PFSK-1 (cell line): ENCODE measurements at regions not wholly inside any gene's neighbourhood (a gene's known extent, or its start where the extent isn't known, plus 50 kb on each side); places are given as distances from the start of the nearest gene placed in this dataset.

Experiments
- FOXP2 ChIP-seq: optimal IDR thresholded peaks from 2 replicates; pipeline ENCODE3; 2011; ENCODE audit warnings: borderline replicate concordance, control low read depth, inconsistent platforms; ENCODE audit not compliant: insufficient read depth; ENCODE audit errors: extremely low read length, extremely low read depth
- POLR2AphosphoS5 ChIP-seq: IDR thresholded peaks from 2 replicates; pipeline ENCODE4 v1.6.1; 2012; ENCODE audit warnings: low read depth, mild to moderate bottlenecking, control low read depth, low read length, moderate library complexity
- REST ChIP-seq, 2 experiments: IDR thresholded peaks; 2 replicates each; pipeline versions ENCODE4 v1.6.1 to v1.8.0; 2011 to 2012; ENCODE audit warnings: low read depth in 2 of 2, low read length in 2 of 2, control low read depth in 1 of 2, inconsistent platforms in 1 of 2, mild to moderate bottlenecking in 1 of 2, moderate library complexity in 1 of 2; ENCODE audit not compliant: insufficient read depth in 1 of 2
- SIN3A ChIP-seq: IDR thresholded peaks from 2 replicates; pipeline ENCODE4 v1.6.1; 2012; ENCODE audit warnings: mild to moderate bottlenecking, low read length, moderate library complexity, borderline replicate concordance; ENCODE audit not compliant: insufficient read depth
- TAF1 ChIP-seq: IDR thresholded peaks from 2 replicates; pipeline ENCODE4 v1.6.1; 2012; ENCODE audit warnings: low read length, control low read depth, borderline replicate concordance; ENCODE audit not compliant: insufficient read depth

GRCh38 chr2:160934991-160935390 is 225.2 kb upstream of the TANK start:
- TF ChIP-seq SIN3A (no peak), FOXP2 (no peak)

DNA sequence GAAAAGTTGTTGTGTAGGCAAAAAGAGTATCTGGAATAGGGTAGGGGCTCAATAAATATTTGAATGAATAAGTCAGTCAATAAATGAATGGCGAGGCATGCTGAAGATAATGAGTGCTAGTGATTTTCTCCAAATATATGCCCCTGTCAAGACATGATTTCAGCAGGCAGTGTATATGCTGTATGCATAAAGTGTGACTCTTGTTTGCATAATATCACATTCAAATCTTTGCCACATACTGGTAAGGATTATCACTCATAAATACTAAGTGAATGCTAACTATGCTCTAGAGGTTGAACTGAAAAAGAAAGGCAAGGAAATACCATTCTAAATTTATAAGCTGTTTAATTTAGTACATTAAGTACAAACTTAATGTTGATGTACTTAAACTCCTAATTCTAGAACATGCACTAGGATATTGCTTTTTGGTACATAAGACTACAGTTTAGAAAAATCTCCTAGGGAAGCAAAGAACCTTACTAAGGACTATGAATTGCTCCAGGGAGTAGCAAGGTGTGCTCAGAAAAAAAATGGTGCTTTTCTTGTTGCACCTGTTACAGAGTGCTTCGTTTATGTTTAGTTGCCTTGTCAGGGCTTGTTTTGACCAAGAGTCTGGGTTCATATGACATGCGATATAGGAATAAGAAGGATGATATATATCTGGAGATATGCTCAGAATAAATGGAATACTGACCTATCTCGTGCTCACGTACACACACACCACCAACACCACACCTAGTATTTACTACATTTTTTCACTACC is 224.0 kb upstream of the TANK start:
- no peak for TF ChIP-seq REST (IDR thresholded peaks at IDR 0.05; ENCODE audit: insufficient read depth in 1 of 2, low read depth in 2 of 2, low read length in 2 of 2)
- no peak for TF ChIP-seq POLR2AphosphoS5
- no peak for TF ChIP-seq SIN3A
- no peak for TF ChIP-seq TAF1
- TF ChIP-seq FOXP2 = no peak

DNA sequence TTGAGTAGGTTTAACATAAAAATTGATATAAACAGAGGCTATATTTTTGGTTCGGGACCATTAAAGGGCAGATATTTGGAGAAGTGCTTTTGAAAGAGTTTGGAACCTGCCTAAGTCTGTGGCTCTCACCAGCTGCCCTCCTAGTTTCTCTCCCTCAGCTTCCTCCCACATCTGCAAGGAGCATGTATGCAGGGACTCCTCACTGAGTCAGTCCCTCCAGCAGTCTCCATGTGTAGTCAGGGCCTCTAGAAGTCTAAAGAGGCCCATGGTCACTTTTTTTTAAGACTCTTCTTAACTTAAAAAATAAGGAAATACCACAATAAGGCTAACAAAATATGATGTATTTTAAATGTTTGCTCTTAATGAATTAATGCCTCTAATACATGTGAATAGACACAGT is 220.0 kb upstream of the TANK start:
- no peak for TF ChIP-seq POLR2AphosphoS5
- TF ChIP-seq SIN3A = no peak
- TF ChIP-seq FOXP2 = no peak
- TF ChIP-seq REST (IDR thresholded peaks at IDR 0.05; ENCODE audit: insufficient read depth in 1 of 2, low read depth in 2 of 2, low read length in 2 of 2) = no peak
- TF ChIP-seq TAF1 = no peak

- no peak for TF ChIP-seq REST (IDR thresholded peaks at IDR 0.05; ENCODE audit: insufficient read depth in 1 of 2, low read depth in 2 of 2, low read length in 2 of 2)
- no peak for TF ChIP-seq FOXP2
- TF ChIP-seq SIN3A = no peak
- TF ChIP-seq POLR2AphosphoS5 = no peak
- no peak for TF ChIP-seq TAF1
Measured at GRCh38 chr2:160940699-160941098, 219.5 kb upstream of the TANK start.

- no peak for TF ChIP-seq POLR2AphosphoS5
- no peak for TF ChIP-seq FOXP2
Measured at GRCh38 chr2:160941290-160941846, 218.9 kb upstream of the TANK start.

GRCh38 chr2:160942476-160943142 is 217.6 kb upstream of the TANK start:
- no peak for TF ChIP-seq SIN3A
- no peak for TF ChIP-seq TAF1
- TF ChIP-seq REST (IDR thresholded peaks at IDR 0.05; ENCODE audit: insufficient read depth in 1 of 2, low read depth in 2 of 2, low read length in 2 of 2) = no peak
- no peak for TF ChIP-seq FOXP2
- TF ChIP-seq POLR2AphosphoS5 = no peak
